Neural progenitor cell (in vitro differentiated cells): ENCODE measurements at regions not wholly inside any gene's neighbourhood (a gene's known extent, or its start where the extent isn't known, plus 50 kb on each side); places are given as distances from the start of the nearest gene placed in this dataset.

ENCODE experiments used
- EZH2phosphoT487 ChIP-seq: fragments of 200-600 bp; sonication (generic); IDR thresholded peaks from 2 replicates; pipeline ENCODE4 v1.6.1; 2017; ENCODE audit warnings: antibody characterized with exemption
- TF ChIP-seq, protein P1 (sequence below): fragments of 200-600 bp; sonication (generic); IDR thresholded peaks from 2 replicates; pipeline ENCODE4 v1.5.1; 2017; ENCODE audit warnings: antibody characterized with exemption, mild to moderate bottlenecking

DNA sequence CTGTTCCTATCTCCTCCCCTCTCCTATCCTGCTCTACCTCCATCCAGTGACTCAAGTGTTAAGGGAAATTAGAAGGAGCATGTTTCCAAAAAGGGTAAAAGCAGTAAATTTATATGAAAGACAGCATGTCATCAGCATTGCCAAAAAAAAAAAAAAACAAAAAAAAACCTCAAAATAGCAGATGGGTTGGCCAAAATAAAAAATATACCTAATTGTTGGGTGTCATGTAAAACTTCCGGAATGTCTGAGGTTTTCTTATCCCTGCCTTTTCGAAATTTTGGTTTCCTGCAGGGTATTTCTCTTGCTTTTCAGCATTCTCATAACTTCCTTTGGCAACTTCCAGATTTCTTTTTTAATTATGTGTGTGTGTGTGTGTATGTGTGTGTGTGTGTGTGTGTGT, 241.6 kb upstream of the FN1 start:
- TF ChIP-seq, protein P1, sequence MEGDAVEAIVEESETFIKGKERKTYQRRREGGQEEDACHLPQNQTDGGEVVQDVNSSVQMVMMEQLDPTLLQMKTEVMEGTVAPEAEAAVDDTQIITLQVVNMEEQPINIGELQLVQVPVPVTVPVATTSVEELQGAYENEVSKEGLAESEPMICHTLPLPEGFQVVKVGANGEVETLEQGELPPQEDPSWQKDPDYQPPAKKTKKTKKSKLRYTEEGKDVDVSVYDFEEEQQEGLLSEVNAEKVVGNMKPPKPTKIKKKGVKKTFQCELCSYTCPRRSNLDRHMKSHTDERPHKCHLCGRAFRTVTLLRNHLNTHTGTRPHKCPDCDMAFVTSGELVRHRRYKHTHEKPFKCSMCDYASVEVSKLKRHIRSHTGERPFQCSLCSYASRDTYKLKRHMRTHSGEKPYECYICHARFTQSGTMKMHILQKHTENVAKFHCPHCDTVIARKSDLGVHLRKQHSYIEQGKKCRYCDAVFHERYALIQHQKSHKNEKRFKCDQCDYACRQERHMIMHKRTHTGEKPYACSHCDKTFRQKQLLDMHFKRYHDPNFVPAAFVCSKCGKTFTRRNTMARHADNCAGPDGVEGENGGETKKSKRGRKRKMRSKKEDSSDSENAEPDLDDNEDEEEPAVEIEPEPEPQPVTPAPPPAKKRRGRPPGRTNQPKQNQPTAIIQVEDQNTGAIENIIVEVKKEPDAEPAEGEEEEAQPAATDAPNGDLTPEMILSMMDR = no peak
- TF ChIP-seq EZH2phosphoT487 = no peak
